ENCODE measurements at regions not wholly inside any gene's neighbourhood (a gene's known extent, or its start where the extent isn't known, plus 50 kb on each side); places are given as distances from the start of the nearest gene placed in this dataset.

DNA sequence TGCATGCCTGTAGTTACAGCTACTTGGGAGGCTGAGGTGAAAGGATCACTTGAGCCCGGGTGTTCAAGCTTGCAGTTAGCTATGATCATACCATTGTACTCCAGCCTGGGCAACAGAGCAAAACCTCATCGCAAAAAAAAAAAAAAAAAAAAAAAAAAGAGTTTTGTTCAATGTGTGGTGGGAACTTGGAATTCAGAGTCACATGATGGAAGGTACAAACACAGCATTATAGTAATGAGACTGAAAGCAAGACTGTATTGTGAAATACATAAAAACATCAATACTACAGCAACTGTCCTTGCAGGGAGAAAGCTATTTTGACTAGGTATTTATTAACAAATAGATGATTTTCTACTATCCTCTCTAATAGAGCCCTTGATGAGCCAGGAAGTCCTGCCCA is 393.2 kb downstream of the DLEU7 start:
- H3K27me3 ChIP-seq (ENCODE audit: insufficient read depth, low read length): no peaks in the 10 kb centered on the region
- H3K4me3 ChIP-seq (ENCODE audit: low read length): no peak overlapping the region
- peaks cover 5% of the 10 kb centered on the region; the same call in 1 of the 2 replicates for H3K9me3 ChIP-seq (ENCODE audit: insufficient read depth, low read depth, low read length)
- no peak overlapping the region for H3K9ac ChIP-seq (ENCODE audit: low read depth, low read length)
- WGBS: 100% methylated on average over 2 of the region's 2 CpGs
- no peak overlapping the region for H3K27ac ChIP-seq (ENCODE audit: low read depth, low read length)
- H3K36me3 ChIP-seq (ENCODE audit: insufficient read depth, low read length): no peaks in the 10 kb centered on the region
- H3K4me1 ChIP-seq (ENCODE audit: insufficient read depth, low read length): peaks cover 24% of the 10 kb centered on the region

DNA sequence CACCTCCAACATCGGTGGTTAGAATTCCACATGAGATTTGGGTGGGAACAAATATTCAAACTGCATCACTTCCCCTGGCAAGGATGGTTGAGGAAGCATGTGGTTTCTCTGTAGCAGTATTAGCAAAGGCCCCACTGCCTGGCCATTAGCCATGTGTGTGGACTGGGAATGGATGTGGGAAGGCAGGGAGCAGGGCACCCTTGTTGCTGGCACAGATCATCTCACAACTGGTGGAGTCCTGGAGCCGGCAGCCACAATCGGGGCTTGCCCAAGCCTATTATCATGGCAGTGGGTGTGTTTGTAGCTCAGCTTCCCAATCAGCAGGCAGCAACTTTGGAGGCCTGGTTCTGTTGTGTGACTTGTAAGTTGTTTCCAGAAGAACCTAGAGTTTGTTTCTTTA is 391.9 kb downstream of the DLEU7 start:
- no peak overlapping the region for H3K4me3 ChIP-seq (ENCODE audit: low read length)
- 79% methylated on average over 3 of the region's 3 CpGs for WGBS
- H3K27me3 ChIP-seq (ENCODE audit: insufficient read depth, low read length): no peaks in the 10 kb centered on the region
- no peak overlapping the region for H3K27ac ChIP-seq (ENCODE audit: low read depth, low read length)
- H3K4me1 ChIP-seq (ENCODE audit: insufficient read depth, low read length): peaks cover 13% of the 10 kb centered on the region
- no peak overlapping the region for H3K9ac ChIP-seq (ENCODE audit: low read depth, low read length)
- no peaks in the 10 kb centered on the region for H3K36me3 ChIP-seq (ENCODE audit: insufficient read depth, low read length)
- peaks cover 5% of the 10 kb centered on the region; the same call in 1 of the 2 replicates for H3K9me3 ChIP-seq (ENCODE audit: insufficient read depth, low read depth, low read length)

DNA sequence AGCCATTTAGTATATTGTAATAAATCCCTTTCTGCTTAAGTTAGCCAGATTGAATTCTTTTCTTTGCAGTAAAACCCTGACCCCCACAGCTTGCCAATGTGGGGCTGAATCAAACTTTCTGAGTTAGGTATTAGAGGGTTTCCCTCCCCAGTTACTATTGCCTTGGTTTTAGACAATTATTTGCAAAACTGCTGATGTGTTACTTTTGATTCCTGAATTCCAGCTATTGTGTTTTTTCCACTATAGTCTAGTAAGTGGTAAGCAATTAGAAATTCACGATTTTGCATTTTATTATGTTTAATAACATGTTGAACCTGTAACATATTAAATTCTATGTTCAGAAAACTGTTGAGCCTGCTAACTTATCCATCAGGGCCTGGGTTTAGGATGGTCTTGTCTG is 391.5 kb downstream of the DLEU7 start:
- WGBS: no CpG with 5 or more reads among the region's 1 CpG
- H3K9me3 ChIP-seq (ENCODE audit: insufficient read depth, low read depth, low read length): peaks cover 5% of the 10 kb centered on the region; the same call in 1 of the 2 replicates
- no peak overlapping the region for H3K9ac ChIP-seq (ENCODE audit: low read depth, low read length)
- H3K4me1 ChIP-seq (ENCODE audit: insufficient read depth, low read length): peaks cover 12% of the 10 kb centered on the region
- H3K36me3 ChIP-seq (ENCODE audit: insufficient read depth, low read length): no peaks in the 10 kb centered on the region
- no peaks in the 10 kb centered on the region for H3K27me3 ChIP-seq (ENCODE audit: insufficient read depth, low read length)
- no peak overlapping the region for H3K4me3 ChIP-seq (ENCODE audit: low read length)
- H3K27ac ChIP-seq (ENCODE audit: low read depth, low read length): no peak overlapping the region

DNA sequence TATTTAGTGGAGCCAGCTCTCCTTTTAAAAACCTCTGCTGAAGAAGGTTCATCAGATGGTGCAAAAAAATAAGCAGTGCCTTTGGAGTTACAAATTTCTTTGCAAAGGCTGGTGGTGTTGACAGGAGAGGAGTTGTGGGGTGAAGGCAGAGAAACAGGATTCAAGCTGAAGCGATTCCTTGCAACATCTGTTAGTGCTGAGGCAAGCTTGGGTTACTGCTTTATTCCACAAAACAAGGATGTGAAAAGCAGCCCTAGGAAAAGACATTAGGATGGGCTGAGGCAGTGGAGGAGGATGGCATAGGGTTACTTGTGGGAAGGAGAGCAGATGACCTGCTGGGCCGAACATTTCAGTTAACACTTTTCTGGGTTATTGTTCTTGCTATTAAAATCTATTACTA is 390.7 kb downstream of the DLEU7 start:
- Histone ChIP-seq H3K4me3 (ENCODE audit: low read length) (no peak overlapping the region), H3K9me3 (ENCODE audit: insufficient read depth, low read depth, low read length) (no peaks in the 10 kb centered on the region), H3K9ac (ENCODE audit: low read depth, low read length) (no peak overlapping the region), H3K27ac (ENCODE audit: low read depth, low read length) (no peak overlapping the region), H3K4me1 (ENCODE audit: insufficient read depth, low read length) (peaks cover 12% of the 10 kb centered on the region), H3K27me3 (ENCODE audit: insufficient read depth, low read length) (no peaks in the 10 kb centered on the region), H3K36me3 (ENCODE audit: insufficient read depth, low read length) (no peaks in the 10 kb centered on the region)
- whole genome bisulfite sequencing: 67% methylated on average over 2 of the region's 2 CpGs

DNA sequence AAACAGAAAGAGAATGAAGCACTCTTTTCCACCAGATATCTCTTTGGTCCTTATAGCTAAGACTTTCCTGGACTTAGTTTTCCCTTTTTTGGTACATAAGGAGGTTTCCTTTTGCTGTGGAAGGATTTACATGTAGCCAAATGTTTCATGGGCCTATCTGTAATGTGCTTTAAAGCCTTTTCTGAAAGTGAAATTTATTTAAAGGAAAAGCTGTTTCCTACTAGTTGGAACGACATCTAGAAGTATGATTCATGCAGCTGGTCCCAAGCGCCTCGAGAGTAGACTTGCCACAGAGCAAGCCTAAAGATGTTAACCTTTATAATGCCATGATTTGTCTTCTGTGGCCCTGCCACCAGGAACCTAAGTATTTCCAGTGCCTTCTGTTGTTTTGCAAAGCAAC is 390.3 kb downstream of the DLEU7 start:
- Histone ChIP-seq H3K9ac (ENCODE audit: low read depth, low read length) (no peak overlapping the region), H3K27me3 (ENCODE audit: insufficient read depth, low read length) (no peaks in the 10 kb centered on the region), H3K4me3 (ENCODE audit: low read length) (no peak overlapping the region), H3K9me3 (ENCODE audit: insufficient read depth, low read depth, low read length) (no peaks in the 10 kb centered on the region), H3K27ac (ENCODE audit: low read depth, low read length) (no peak overlapping the region), H3K36me3 (ENCODE audit: insufficient read depth, low read length) (no peaks in the 10 kb centered on the region), H3K4me1 (ENCODE audit: insufficient read depth, low read length) (peaks cover 9% of the 10 kb centered on the region)
- WGBS: 91% methylated on average over 3 of the region's 3 CpGs

DNA sequence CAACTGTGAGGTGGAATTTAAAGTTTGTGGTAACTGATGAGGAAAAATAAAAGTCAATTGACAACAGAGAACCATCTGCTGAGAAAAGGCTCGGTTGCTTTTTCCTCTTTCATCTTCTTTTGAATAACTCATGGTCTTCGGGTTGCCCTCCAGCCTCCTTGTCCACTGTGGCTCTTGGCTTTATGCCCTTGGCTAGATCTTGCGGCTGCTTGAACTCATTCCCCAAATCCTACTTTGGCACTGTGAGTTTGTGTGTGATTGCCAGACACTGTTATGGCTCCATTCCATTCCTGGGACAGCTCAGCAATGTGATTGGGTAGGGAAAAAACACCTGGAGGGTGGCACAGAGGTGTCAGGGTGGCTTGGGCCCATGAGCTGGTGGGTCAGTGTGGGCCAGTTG is 387.4 kb downstream of the DLEU7 start:
- H3K9ac ChIP-seq (ENCODE audit: low read depth, low read length): no peak overlapping the region
- no peaks in the 10 kb centered on the region for H3K9me3 ChIP-seq (ENCODE audit: insufficient read depth, low read depth, low read length)
- H3K4me1 ChIP-seq (ENCODE audit: insufficient read depth, low read length): peaks cover 9% of the 10 kb centered on the region; the same call in 1 of the 2 replicates
- no peaks in the 10 kb centered on the region for H3K36me3 ChIP-seq (ENCODE audit: insufficient read depth, low read length)
- WGBS: 94% methylated on average over 3 of the region's 3 CpGs
- no peak overlapping the region for H3K4me3 ChIP-seq (ENCODE audit: low read length)
- H3K27me3 ChIP-seq (ENCODE audit: insufficient read depth, low read length): no peaks in the 10 kb centered on the region
- H3K27ac ChIP-seq (ENCODE audit: low read depth, low read length): no peak overlapping the region

DNA sequence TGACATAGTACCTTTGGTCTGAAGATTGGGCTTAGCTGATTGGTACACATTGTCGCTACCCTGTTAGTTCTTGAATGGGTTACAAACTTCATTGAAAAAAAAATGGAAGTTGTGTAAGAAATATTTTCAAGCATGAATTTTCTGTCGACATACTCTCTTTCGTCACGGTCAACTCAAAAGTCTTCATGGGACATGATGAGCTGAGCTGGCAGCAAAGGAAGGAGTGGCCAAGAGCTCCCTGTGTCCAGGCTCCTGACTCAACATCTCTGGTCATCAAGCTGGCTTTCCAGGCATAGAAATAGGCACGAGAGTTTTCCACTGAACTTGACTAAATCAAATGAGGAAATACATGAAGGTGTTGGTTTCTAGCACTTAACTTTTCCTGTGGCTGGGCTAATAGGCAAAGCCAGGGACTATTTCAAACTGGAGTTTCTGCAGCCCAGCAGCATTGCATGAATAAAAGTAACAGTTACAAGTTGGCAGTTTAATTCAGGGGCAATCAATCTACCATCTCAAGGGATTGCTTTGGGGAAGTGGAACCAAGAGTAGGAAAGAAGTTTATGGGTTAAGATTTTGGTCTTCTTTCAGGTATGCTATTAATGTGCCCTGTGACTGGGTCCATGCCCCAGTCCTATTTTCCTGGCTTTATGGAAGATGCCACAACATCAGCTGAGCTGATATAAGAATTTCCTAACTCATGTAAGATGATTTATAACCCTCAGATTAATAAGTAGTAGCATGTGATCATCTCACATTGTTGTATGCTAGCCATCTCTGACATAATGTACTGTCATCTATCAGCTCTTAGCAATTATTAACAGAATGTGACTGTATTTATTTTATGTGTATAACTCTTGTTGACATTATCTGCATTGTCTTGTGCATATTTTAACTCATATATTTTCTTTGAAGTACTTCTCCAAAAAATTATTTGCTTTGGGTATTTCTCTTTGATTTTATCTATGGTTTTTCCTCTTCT is 385.8 kb downstream of the DLEU7 start:
- Histone ChIP-seq H3K27ac (ENCODE audit: low read depth, low read length) (no peak overlapping the region), H3K4me1 (ENCODE audit: insufficient read depth, low read length) (peaks cover 6% of the 10 kb centered on the region; the same call in 1 of the 2 replicates), H3K9me3 (ENCODE audit: insufficient read depth, low read depth, low read length) (no peaks in the 10 kb centered on the region), H3K9ac (ENCODE audit: low read depth, low read length) (no peak overlapping the region), H3K4me3 (ENCODE audit: low read length) (no peak overlapping the region), H3K36me3 (ENCODE audit: insufficient read depth, low read length) (no peaks in the 10 kb centered on the region), H3K27me3 (ENCODE audit: insufficient read depth, low read length) (no peaks in the 10 kb centered on the region)
- 93% methylated on average over 5 of the region's 5 CpGs for WGBS

DNA sequence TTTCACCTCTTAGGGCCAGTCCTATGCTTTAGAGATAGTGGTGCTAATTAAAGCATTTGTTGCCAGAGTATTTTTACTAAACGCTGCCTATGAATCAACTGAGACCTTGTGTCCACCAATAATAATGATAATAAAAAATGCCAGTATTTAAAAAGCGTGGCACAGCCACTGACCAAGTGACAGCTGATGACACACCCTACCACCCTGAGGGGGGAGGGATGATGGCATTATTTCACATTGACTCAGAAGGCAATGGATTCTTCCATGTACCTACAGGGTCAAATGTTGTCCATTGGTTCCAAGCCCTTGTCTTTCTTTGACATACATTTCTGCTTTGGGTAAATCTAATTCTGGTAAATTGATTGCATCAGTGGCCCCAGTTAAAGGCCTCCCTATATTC is 384.4 kb downstream of the DLEU7 start:
- Histone ChIP-seq H3K27me3 (ENCODE audit: insufficient read depth, low read length) (no peaks in the 10 kb centered on the region), H3K27ac (ENCODE audit: low read depth, low read length) (no peak overlapping the region), H3K36me3 (ENCODE audit: insufficient read depth, low read length) (no peaks in the 10 kb centered on the region), H3K4me1 (ENCODE audit: insufficient read depth, low read length) (no peaks in the 10 kb centered on the region), H3K4me3 (ENCODE audit: low read length) (no peak overlapping the region), H3K9ac (ENCODE audit: low read depth, low read length) (no peak overlapping the region), H3K9me3 (ENCODE audit: insufficient read depth, low read depth, low read length) (no peaks in the 10 kb centered on the region)
- WGBS: no CpG with 5 or more reads among the region's 2 CpGs

DNA sequence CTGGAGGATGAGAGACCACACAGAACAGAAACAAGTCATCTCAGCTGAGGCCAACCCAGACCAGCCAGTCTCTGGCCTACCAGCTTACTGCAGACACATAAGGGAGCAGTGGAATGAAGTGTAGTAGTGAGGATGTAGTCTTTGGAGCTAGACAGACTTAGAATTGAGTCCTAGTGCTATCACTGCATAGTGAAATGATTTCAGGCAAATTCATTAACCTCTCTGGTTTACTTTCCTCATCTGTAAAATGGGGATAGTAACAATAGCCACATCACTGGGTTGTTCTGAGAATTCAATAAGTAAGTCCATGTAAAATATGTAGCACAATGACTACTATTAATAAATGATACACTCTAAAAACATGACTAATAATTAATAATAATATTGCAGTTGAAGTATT is 383.8 kb downstream of the DLEU7 start:
- Histone ChIP-seq H3K27ac (ENCODE audit: low read depth, low read length) (no peak overlapping the region), H3K27me3 (ENCODE audit: insufficient read depth, low read length) (no peaks in the 10 kb centered on the region), H3K4me3 (ENCODE audit: low read length) (no peak overlapping the region), H3K9me3 (ENCODE audit: insufficient read depth, low read depth, low read length) (no peaks in the 10 kb centered on the region), H3K4me1 (ENCODE audit: insufficient read depth, low read length) (no peaks in the 10 kb centered on the region), H3K9ac (ENCODE audit: low read depth, low read length) (no peak overlapping the region), H3K36me3 (ENCODE audit: insufficient read depth, low read length) (no peaks in the 10 kb centered on the region)

DNA sequence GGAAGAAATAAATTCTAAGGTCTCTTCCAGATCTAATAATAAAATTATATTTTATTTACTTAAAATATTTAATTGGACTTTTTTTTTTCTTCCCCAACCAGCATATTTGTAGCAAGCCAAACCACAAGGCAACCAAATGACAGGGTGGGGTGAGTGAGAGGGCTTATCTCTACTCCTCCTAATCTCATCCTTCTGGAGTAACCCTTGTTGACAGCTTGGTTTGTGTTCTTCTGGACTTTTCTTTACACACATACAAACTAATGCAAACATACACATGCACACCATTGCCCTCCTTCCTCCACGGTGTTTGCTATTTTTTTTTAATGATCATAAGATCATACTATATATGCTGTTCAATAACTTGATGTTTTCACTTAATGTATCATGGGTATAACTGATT is 383.1 kb downstream of the DLEU7 start:
- Histone ChIP-seq H3K4me1 (ENCODE audit: insufficient read depth, low read length) (no peaks in the 10 kb centered on the region), H3K9me3 (ENCODE audit: insufficient read depth, low read depth, low read length) (no peaks in the 10 kb centered on the region), H3K36me3 (ENCODE audit: insufficient read depth, low read length) (no peaks in the 10 kb centered on the region), H3K27me3 (ENCODE audit: insufficient read depth, low read length) (no peaks in the 10 kb centered on the region), H3K4me3 (ENCODE audit: low read length) (no peak overlapping the region), H3K27ac (ENCODE audit: low read depth, low read length) (no peak overlapping the region), H3K9ac (ENCODE audit: low read depth, low read length) (no peak overlapping the region)
- no CpG with 5 or more reads among the region's 1 CpG for WGBS

DNA sequence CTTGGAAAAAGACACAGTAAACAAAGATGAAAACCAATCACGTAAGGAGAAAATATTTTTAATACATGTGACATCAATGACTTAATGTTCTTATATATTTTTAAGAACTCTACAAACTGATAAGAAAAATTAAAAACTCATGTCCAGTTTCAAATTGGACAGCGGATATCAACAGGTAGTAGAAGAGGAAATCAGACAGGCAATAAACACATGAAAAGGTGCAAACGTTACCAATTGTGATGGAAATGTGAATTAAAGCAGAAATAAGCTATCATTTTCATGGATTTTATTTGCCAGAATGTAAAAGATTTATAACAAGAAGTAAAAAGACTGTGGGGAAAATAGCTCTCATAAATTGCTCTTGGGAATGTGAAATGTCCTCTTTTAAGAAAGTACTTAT is 382.3 kb downstream of the DLEU7 start:
- 96% methylated on average over 2 of the region's 3 CpGs for WGBS
- Histone ChIP-seq H3K4me1 (ENCODE audit: insufficient read depth, low read length) (no peaks in the 10 kb centered on the region), H3K9ac (ENCODE audit: low read depth, low read length) (no peak overlapping the region), H3K27ac (ENCODE audit: low read depth, low read length) (no peak overlapping the region), H3K36me3 (ENCODE audit: insufficient read depth, low read length) (no peaks in the 10 kb centered on the region), H3K9me3 (ENCODE audit: insufficient read depth, low read depth, low read length) (no peaks in the 10 kb centered on the region), H3K27me3 (ENCODE audit: insufficient read depth, low read length) (no peaks in the 10 kb centered on the region), H3K4me3 (ENCODE audit: low read length) (no peak overlapping the region)
